ENCODE measurements at regions not wholly inside any gene's neighbourhood (a gene's known extent, or its start where the extent isn't known, plus 50 kb on each side); places are given as distances from the start of the nearest gene placed in this dataset.
A peak's percentile ranks its signal among the peaks of the same experiment; 100 is the strongest.

DNA sequence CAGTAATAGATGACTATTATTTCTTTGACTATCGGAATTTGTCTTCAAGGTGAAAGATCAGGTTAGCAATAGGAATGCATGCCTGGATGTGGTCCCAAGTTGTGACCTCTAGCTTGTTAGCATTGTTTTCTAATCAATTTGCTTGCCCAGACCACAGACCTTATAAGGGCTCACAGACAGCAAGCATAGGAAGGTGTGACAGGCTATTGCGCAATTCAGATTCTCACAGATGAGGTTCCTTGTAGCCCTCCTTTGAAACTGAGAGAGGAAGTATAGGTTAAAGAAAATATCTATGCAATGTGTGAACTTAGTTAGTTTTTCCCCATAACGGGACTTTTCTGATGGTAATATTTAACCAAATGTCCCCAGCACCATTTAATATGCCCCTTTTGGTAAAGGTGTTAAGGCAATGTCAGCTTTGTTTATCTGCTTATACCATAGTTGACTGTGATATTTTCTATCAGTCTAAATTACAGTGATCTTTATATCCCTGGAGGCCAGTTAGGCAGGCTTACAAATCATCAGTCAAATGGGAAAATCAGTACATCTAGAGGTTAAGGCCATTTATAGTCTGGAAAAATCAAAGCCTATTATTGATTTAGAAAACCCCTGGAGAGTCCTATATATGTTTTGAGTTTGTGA is 168.1 kb upstream of the MBNL1 start:
- Histone ChIP-seq H3K79me2 (ENCODE audit: insufficient read depth, low read length) (no peaks in the 10 kb centered on the region), H3K36me3 (ENCODE audit: insufficient read depth, low read length) (no peaks in the 10 kb centered on the region), H3K4me1 (ENCODE audit: insufficient read depth, low read length) (no peaks in the 10 kb centered on the region), H4K20me1 (ENCODE audit: insufficient read depth, low read length) (no peaks in the 10 kb centered on the region), H3K27ac (ENCODE audit: low read length) (no peak overlapping the region), H3K4me3 (ENCODE audit: low read depth in 1 of 2, low read length in 2 of 2) (no peak overlapping the region), H3K9ac (ENCODE audit: low read depth, low read length) (no peak overlapping the region), H2AFZ (ENCODE audit: low read depth, low read length) (no peak overlapping the region), H3K4me2 (ENCODE audit: insufficient read depth, low read length) (no peak overlapping the region), H3K27me3 (ENCODE audit: insufficient read depth, low read length, poor library complexity) (no peaks in the 10 kb centered on the region), H3K9me3 (ENCODE audit: insufficient read depth, low read length, severe bottlenecking) (no peaks in the 10 kb centered on the region)
- peak; percentile 18 for DNase-seq
- peak; percentile 64 for ATAC-seq (ENCODE audit: insufficient read depth, low read depth)
- TF ChIP-seq EZH2 (IDR thresholded peaks at IDR 0.05; ENCODE audit: borderline replicate concordance, low read depth, low read length, severe bottlenecking): no peak
- TF ChIP-seq, protein P1, sequence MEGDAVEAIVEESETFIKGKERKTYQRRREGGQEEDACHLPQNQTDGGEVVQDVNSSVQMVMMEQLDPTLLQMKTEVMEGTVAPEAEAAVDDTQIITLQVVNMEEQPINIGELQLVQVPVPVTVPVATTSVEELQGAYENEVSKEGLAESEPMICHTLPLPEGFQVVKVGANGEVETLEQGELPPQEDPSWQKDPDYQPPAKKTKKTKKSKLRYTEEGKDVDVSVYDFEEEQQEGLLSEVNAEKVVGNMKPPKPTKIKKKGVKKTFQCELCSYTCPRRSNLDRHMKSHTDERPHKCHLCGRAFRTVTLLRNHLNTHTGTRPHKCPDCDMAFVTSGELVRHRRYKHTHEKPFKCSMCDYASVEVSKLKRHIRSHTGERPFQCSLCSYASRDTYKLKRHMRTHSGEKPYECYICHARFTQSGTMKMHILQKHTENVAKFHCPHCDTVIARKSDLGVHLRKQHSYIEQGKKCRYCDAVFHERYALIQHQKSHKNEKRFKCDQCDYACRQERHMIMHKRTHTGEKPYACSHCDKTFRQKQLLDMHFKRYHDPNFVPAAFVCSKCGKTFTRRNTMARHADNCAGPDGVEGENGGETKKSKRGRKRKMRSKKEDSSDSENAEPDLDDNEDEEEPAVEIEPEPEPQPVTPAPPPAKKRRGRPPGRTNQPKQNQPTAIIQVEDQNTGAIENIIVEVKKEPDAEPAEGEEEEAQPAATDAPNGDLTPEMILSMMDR (IDR thresholded peaks at IDR 0.05; ENCODE audit: borderline replicate concordance, extremely low read depth, low read length, poor library complexity, severe bottlenecking): no peak

DNA sequence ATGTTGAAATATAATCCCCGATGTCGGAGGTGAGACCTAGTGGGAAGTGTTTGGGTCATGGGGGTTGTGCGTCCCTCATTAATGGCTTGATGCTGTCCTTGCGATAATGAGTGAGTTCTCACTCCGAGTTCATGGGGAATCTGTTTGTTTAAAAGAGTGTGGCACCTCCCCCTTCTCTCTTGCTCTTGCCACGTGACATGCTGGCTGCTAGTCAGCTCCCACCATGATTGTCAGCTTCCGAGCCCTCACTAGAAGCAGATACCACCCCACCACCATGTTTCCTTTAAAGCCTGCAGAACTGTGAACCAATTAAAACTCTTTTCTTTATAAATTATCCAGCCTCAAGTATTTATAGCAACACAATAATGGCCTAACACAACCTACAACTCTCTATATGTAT is 166.3 kb upstream of the MBNL1 start:
- no peaks in the 10 kb centered on the region for H3K36me3 ChIP-seq (ENCODE audit: insufficient read depth, low read length)
- no peak for DNase-seq
- H3K4me3 ChIP-seq (ENCODE audit: low read depth in 1 of 2, low read length in 2 of 2): no peak overlapping the region
- no peak overlapping the region for H3K9ac ChIP-seq (ENCODE audit: low read depth, low read length)
- H3K4me2 ChIP-seq (ENCODE audit: insufficient read depth, low read length): no peak overlapping the region
- no peaks in the 10 kb centered on the region for H3K4me1 ChIP-seq (ENCODE audit: insufficient read depth, low read length)
- no peak overlapping the region for H3K27ac ChIP-seq (ENCODE audit: low read length)
- no peaks in the 10 kb centered on the region for H3K79me2 ChIP-seq (ENCODE audit: insufficient read depth, low read length)
- no peaks in the 10 kb centered on the region for H3K27me3 ChIP-seq (ENCODE audit: insufficient read depth, low read length, poor library complexity)
- no peaks in the 10 kb centered on the region for H4K20me1 ChIP-seq (ENCODE audit: insufficient read depth, low read length)
- no peak for ATAC-seq (ENCODE audit: insufficient read depth, low read depth)
- H3K9me3 ChIP-seq (ENCODE audit: insufficient read depth, low read length, severe bottlenecking): no peaks in the 10 kb centered on the region
- H2AFZ ChIP-seq (ENCODE audit: low read depth, low read length): no peak overlapping the region
- no peak for TF ChIP-seq EZH2 (IDR thresholded peaks at IDR 0.05; ENCODE audit: borderline replicate concordance, low read depth, low read length, severe bottlenecking)
- TF ChIP-seq, protein P1 (IDR thresholded peaks at IDR 0.05; ENCODE audit: borderline replicate concordance, extremely low read depth, low read length, poor library complexity, severe bottlenecking): no peak

DNA sequence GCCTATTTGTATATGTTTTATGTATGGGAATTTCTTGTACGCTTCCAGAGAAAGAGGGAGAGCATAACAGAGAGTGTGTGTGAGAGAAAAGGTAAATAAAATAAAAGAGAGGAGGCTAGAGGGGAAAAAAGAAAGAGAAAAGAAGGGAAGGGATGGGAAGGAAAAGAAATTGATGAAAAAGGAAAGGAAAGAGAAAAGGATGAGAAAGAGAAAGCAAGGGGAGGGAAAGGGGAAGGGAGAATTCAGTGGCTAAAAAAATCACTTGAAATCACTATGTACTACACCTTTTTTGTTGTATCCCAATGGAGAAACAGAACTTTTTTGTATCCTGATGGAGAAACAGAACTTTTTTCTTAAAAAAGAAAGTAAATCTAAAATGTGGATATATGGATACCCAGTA is 165.5 kb upstream of the MBNL1 start:
- H3K27ac ChIP-seq (ENCODE audit: low read length): no peak overlapping the region
- no peak overlapping the region for H3K9ac ChIP-seq (ENCODE audit: low read depth, low read length)
- no peak for DNase-seq
- no peaks in the 10 kb centered on the region for H3K79me2 ChIP-seq (ENCODE audit: insufficient read depth, low read length)
- no peak overlapping the region for H2AFZ ChIP-seq (ENCODE audit: low read depth, low read length)
- no peaks in the 10 kb centered on the region for H4K20me1 ChIP-seq (ENCODE audit: insufficient read depth, low read length)
- no peak overlapping the region for H3K4me3 ChIP-seq (ENCODE audit: low read depth in 1 of 2, low read length in 2 of 2)
- no peak for ATAC-seq (ENCODE audit: insufficient read depth, low read depth)
- H3K4me1 ChIP-seq (ENCODE audit: insufficient read depth, low read length): no peaks in the 10 kb centered on the region
- no peaks in the 10 kb centered on the region for H3K36me3 ChIP-seq (ENCODE audit: insufficient read depth, low read length)
- no peaks in the 10 kb centered on the region for H3K27me3 ChIP-seq (ENCODE audit: insufficient read depth, low read length, poor library complexity)
- H3K9me3 ChIP-seq (ENCODE audit: insufficient read depth, low read length, severe bottlenecking): no peaks in the 10 kb centered on the region
- TF ChIP-seq, protein P1 (IDR thresholded peaks at IDR 0.05; ENCODE audit: borderline replicate concordance, extremely low read depth, low read length, poor library complexity, severe bottlenecking): no peak
- no peak for TF ChIP-seq EZH2 (IDR thresholded peaks at IDR 0.05; ENCODE audit: borderline replicate concordance, low read depth, low read length, severe bottlenecking)
- no peak overlapping the region for H3K4me2 ChIP-seq (ENCODE audit: insufficient read depth, low read length)

Measured in DND-41 (cell line).